Neuronal stem cell (in vitro differentiated cells): ENCODE measurements at regions not wholly inside any gene's neighbourhood (a gene's known extent, or its start where the extent isn't known, plus 50 kb on each side); places are given as distances from the start of the nearest gene placed in this dataset.

ENCODE experiments used
- DNase-seq: peaks from one replicate; pipeline ENCODE4 v3.0.0-alpha.2; 2013; ENCODE audit warnings: low spot score
- H2AFZ ChIP-seq: one replicate; pipeline ENCODE4 v1.6.1; 2013; ENCODE audit warnings: mild to moderate bottlenecking, low read length, inconsistent platforms
- H2AK5ac ChIP-seq: 2 replicates; pipeline ENCODE4 v1.6.1; 2013; ENCODE audit warnings: low read depth, mild to moderate bottlenecking, inconsistent platforms, low read length, moderate library complexity, mixed read lengths
- H2BK120ac ChIP-seq: 2 replicates; pipeline ENCODE4 v1.6.1; 2013; ENCODE audit warnings: low read depth, mild to moderate bottlenecking, inconsistent platforms, low read length, moderate library complexity, mixed read lengths
- H2BK12ac ChIP-seq: one replicate; pipeline ENCODE4 v1.6.1; 2013; ENCODE audit warnings: low read length, inconsistent platforms
- H2BK15ac ChIP-seq: 2 replicates; pipeline ENCODE4 v1.6.1; 2013; ENCODE audit warnings: mild to moderate bottlenecking, low read length, inconsistent platforms, mixed read lengths
- H2BK5ac ChIP-seq: one replicate; pipeline ENCODE4 v1.6.1; 2013; ENCODE audit warnings: inconsistent platforms, mild to moderate bottlenecking, low read length, moderate library complexity
- H3K14ac ChIP-seq: one replicate; pipeline ENCODE4 v1.6.1; 2013; ENCODE audit warnings: low read length, inconsistent platforms
- H3K18ac ChIP-seq: 2 replicates; pipeline ENCODE4 v1.6.1; 2013; ENCODE audit warnings: low read length, inconsistent platforms
- H3K23ac ChIP-seq: 2 replicates; pipeline ENCODE4 v1.6.1; 2013; ENCODE audit warnings: low read depth, mild to moderate bottlenecking, mixed read lengths, low read length, inconsistent platforms; ENCODE audit not compliant: poor library complexity
- H3K27ac ChIP-seq: replicated peaks from 3 replicates; pipeline ENCODE4 v1.5.1; 2013; ENCODE audit warnings: low read length, inconsistent platforms
- H3K27me3 ChIP-seq, 3 experiments: 2 replicates each; pipeline ENCODE4 v1.6.1; 2013; ENCODE audit warnings: low read length in 3 of 3, mild to moderate bottlenecking in 2 of 3, inconsistent platforms in 1 of 3, low read depth in 1 of 3, mixed read lengths in 1 of 3, moderate library complexity in 1 of 3; ENCODE audit not compliant: control insufficient read depth in 3 of 3, insufficient read depth in 3 of 3
- H3K36me3 ChIP-seq, 2 donors: replicated peaks in 1 of 2; 2 replicates each; pipeline ENCODE4 v1.6.1; 2013; ENCODE audit warnings: low read length in 2 of 2; ENCODE audit not compliant: control insufficient read depth in 2 of 2, insufficient read depth in 2 of 2
- H3K4ac ChIP-seq: 2 replicates; pipeline ENCODE4 v1.6.1; 2013; ENCODE audit warnings: inconsistent platforms, mild to moderate bottlenecking, low read length, moderate library complexity
- H3K4me1 ChIP-seq, 2 donors: 1 replicate in 1 of 2; 2 replicates in 1 of 2; pipeline ENCODE4 v1.6.1; 2013; ENCODE audit warnings: low read length in 2 of 2, low read depth in 1 of 2; ENCODE audit not compliant: control insufficient read depth in 2 of 2, insufficient read depth in 1 of 2
- H3K4me2 ChIP-seq: one replicate; pipeline ENCODE4 v1.6.1; 2013; ENCODE audit warnings: mild to moderate bottlenecking, low read length, inconsistent platforms; ENCODE audit not compliant: insufficient read depth, poor library complexity, severe bottlenecking
- H3K4me3 ChIP-seq, 2 donors: 2 replicates each; pipeline ENCODE4 v1.5.1; 2013; ENCODE audit warnings: low read length in 2 of 2, mild to moderate bottlenecking in 2 of 2, inconsistent platforms in 1 of 2, moderate library complexity in 1 of 2
- H3K79me1 ChIP-seq: one replicate; pipeline ENCODE4 v1.6.1; 2013; ENCODE audit warnings: low read depth, mild to moderate bottlenecking, inconsistent platforms, low read length, moderate library complexity
- H3K9ac ChIP-seq: one replicate; pipeline ENCODE4 v1.6.1; 2013; ENCODE audit warnings: mild to moderate bottlenecking, low read depth, low read length, inconsistent platforms; ENCODE audit not compliant: poor library complexity
- H3K9me3 ChIP-seq, 2 donors: replicated peaks in 1 of 2; 2 replicates each; pipeline versions ENCODE3 to v1.6.1; 2013; ENCODE audit warnings: low read length in 2 of 2, mild to moderate bottlenecking in 2 of 2, inconsistent platforms in 1 of 2, low read depth in 1 of 2, mixed read lengths in 1 of 2, moderate library complexity in 1 of 2; ENCODE audit not compliant: control insufficient read depth in 2 of 2, insufficient read depth in 1 of 2
- H4K8ac ChIP-seq: one replicate; pipeline ENCODE4 v1.6.1; 2013; ENCODE audit warnings: low read depth, mild to moderate bottlenecking, inconsistent platforms, low read length, moderate library complexity
- H4K91ac ChIP-seq: one replicate; pipeline ENCODE4 v1.6.1; 2013; ENCODE audit warnings: low read length, low read depth, mild to moderate bottlenecking, inconsistent platforms; ENCODE audit not compliant: poor library complexity
- WGBS, 2 donors: extraction: QIAGEN DNeasy Blood & Tissue Kit; methylation state at CpG; one replicate each; pipeline ENCODE4 v1.1.7; 2013; ENCODE audit warnings: missing lambda C conversion rate in 2 of 2, mixed read lengths in 1 of 2; ENCODE audit not compliant: insufficient read length in 2 of 2, insufficient replicate concordance in 1 of 2; ENCODE audit errors: extremely low coverage in 2 of 2; 5-methylcytosine and 5-hydroxymethylcytosine counted together

GRCh38 chr3:18149386-18149785 is 275.8 kb downstream of the SATB1 start:
- H3K27ac ChIP-seq: no peak overlapping the region
- no peak overlapping the region for H4K8ac ChIP-seq
- H3K23ac ChIP-seq: no peak overlapping the region
- H3K4ac ChIP-seq: no peak overlapping the region
- no peaks in the 10 kb centered on the region for H3K27me3 ChIP-seq
- H2AK5ac ChIP-seq: no peak overlapping the region
- H2BK5ac ChIP-seq: no peak overlapping the region
- no peak for DNase-seq
- no peak overlapping the region for H3K14ac ChIP-seq
- H2AFZ ChIP-seq: no peak overlapping the region
- H2BK12ac ChIP-seq: no peak overlapping the region
- no peaks in the 10 kb centered on the region for H3K36me3 ChIP-seq
- no peak overlapping the region for H2BK15ac ChIP-seq
- no peak overlapping the region for H4K91ac ChIP-seq
- H3K4me2 ChIP-seq: no peak overlapping the region
- H2BK120ac ChIP-seq: no peak overlapping the region
- no peak overlapping the region for H3K18ac ChIP-seq
- no CpG with 5 or more reads among the region's 2 CpGs for WGBS, 2 donors
- H3K4me3 ChIP-seq: no peak overlapping the region
- H3K9ac ChIP-seq: no peak overlapping the region
- peaks cover 4 to 8% of the 10 kb centered on the region in 2 donors for H3K4me1 ChIP-seq
- H3K9me3 ChIP-seq: no peaks in the 10 kb centered on the region
- no peaks in the 10 kb centered on the region for H3K79me1 ChIP-seq

GRCh38 chr3:18144571-18144970 is 280.6 kb downstream of the SATB1 start:
- H3K4me2 ChIP-seq: no peak overlapping the region
- H2BK12ac ChIP-seq: no peak overlapping the region
- no peak overlapping the region for H3K4ac ChIP-seq
- no peaks in the 10 kb centered on the region for H3K4me1 ChIP-seq
- no peak overlapping the region for H3K4me3 ChIP-seq
- no peak overlapping the region for H2BK5ac ChIP-seq
- H2AK5ac ChIP-seq: no peak overlapping the region
- no peak overlapping the region for H3K23ac ChIP-seq
- H3K79me1 ChIP-seq: no peaks in the 10 kb centered on the region
- no peak overlapping the region for H3K9ac ChIP-seq
- no peak overlapping the region for H2BK15ac ChIP-seq
- no peak overlapping the region for H3K27ac ChIP-seq
- no peak overlapping the region for H4K91ac ChIP-seq
- H2AFZ ChIP-seq: no peak overlapping the region
- no peak overlapping the region for H3K14ac ChIP-seq
- no peaks in the 10 kb centered on the region for H3K27me3 ChIP-seq
- no peak overlapping the region for H2BK120ac ChIP-seq
- no peak overlapping the region for H4K8ac ChIP-seq
- H3K18ac ChIP-seq: no peak overlapping the region
- no peaks in the 10 kb centered on the region for H3K9me3 ChIP-seq
- no peaks in the 10 kb centered on the region for H3K36me3 ChIP-seq
- no peak for DNase-seq

DNA sequence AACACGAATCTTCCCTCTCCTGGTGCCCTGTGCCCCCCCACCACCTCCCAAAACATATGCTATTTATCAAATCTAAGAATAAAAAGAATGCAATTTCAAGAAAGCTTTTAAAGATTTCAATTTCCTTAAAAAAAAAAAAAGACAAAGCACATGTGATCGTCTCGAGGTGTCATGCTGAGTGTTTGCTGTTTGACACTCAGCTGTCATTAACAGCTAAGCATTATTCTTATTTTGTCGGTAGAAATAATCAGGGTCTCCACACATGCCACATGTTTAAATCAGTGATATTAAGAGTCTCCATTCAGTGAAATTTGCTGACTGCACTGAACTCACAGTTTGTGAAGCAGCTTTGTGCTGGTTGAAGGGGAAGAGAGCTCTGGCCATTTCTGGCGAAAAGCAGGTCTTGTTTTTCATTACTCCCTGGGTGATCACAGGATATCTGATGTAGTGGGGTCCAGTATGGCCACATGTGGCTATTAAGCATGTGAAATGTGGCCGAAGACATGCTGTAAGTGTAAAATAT is 281.8 kb downstream of the SATB1 start:
- no peak overlapping the region for H3K18ac ChIP-seq
- H3K79me1 ChIP-seq: no peaks in the 10 kb centered on the region
- no peaks in the 10 kb centered on the region for H3K9me3 ChIP-seq
- no peak overlapping the region for H2AFZ ChIP-seq
- no peak overlapping the region for H3K27ac ChIP-seq
- H3K23ac ChIP-seq: no peak overlapping the region
- H2BK5ac ChIP-seq: no peak overlapping the region
- H4K8ac ChIP-seq: no peak overlapping the region
- H3K4me2 ChIP-seq: no peak overlapping the region
- no peak overlapping the region for H2BK12ac ChIP-seq
- no peak for DNase-seq
- no peak overlapping the region for H4K91ac ChIP-seq
- H3K27me3 ChIP-seq: no peaks in the 10 kb centered on the region
- H3K4me3 ChIP-seq: no peak overlapping the region
- H3K4me1 ChIP-seq: no peaks in the 10 kb centered on the region
- H3K9ac ChIP-seq: no peak overlapping the region
- no peak overlapping the region for H2BK120ac ChIP-seq
- H2AK5ac ChIP-seq: no peak overlapping the region
- WGBS, 2 donors: no CpG with 5 or more reads among the region's 6 CpGs
- no peaks in the 10 kb centered on the region for H3K36me3 ChIP-seq
- H3K4ac ChIP-seq: no peak overlapping the region
- no peak overlapping the region for H2BK15ac ChIP-seq
- H3K14ac ChIP-seq: no peak overlapping the region

GRCh38 chr3:18137958-18138357 is 287.2 kb downstream of the SATB1 start:
- Histone ChIP-seq H3K23ac (no peak overlapping the region), H2AFZ (no peak overlapping the region), H3K9ac (no peak overlapping the region), H2BK15ac (no peak overlapping the region), H2AK5ac (no peak overlapping the region), H3K14ac (no peak overlapping the region), H3K4me1 (peaks cover 3 to 4% of the 10 kb centered on the region in 2 donors), H2BK5ac (no peak overlapping the region), H2BK12ac (no peak overlapping the region), H3K27me3 (no peaks in the 10 kb centered on the region), H3K27ac (no peak overlapping the region), H4K8ac (no peak overlapping the region), H3K4me3 (no peak overlapping the region), H3K4ac (no peak overlapping the region), H3K79me1 (no peaks in the 10 kb centered on the region), H2BK120ac (no peak overlapping the region), H3K9me3 (no peaks in the 10 kb centered on the region), H3K36me3 (no peaks in the 10 kb centered on the region), H3K4me2 (no peak overlapping the region), H4K91ac (no peak overlapping the region), H3K18ac (no peak overlapping the region)
- DNase-seq: no peak
- no CpG with 5 or more reads among the region's 2 CpGs for WGBS, 2 donors
